H9 (cell line): ENCODE measurements at regions not wholly inside any gene's neighbourhood (a gene's known extent, or its start where the extent isn't known, plus 50 kb on each side); places are given as distances from the start of the nearest gene placed in this dataset.

Source experiments
- DNase-seq: peaks from one replicate; pipeline ENCODE4 v3.0.0-alpha.2; 2017
- H2AFZ ChIP-seq: one replicate; pipeline ENCODE4 v1.6.1; 2013; ENCODE audit warnings: mild to moderate bottlenecking, low read length, control low read depth, moderate library complexity
- H2AK5ac ChIP-seq: 2 replicates; pipeline ENCODE4 v1.6.1; 2013; ENCODE audit warnings: low read length, control low read depth, mixed read lengths; ENCODE audit not compliant: insufficient read length
- H2BK120ac ChIP-seq: one replicate; pipeline ENCODE4 v1.6.1; 2013; ENCODE audit warnings: low read depth, mild to moderate bottlenecking, low read length, control low read depth, inconsistent platforms; ENCODE audit not compliant: poor library complexity, severe bottlenecking
- H2BK12ac ChIP-seq: 2 replicates; pipeline ENCODE4 v1.6.1; 2013; ENCODE audit warnings: low read length, control low read depth, mixed read lengths, low read depth; ENCODE audit not compliant: insufficient read length
- H2BK15ac ChIP-seq: 2 replicates; pipeline ENCODE4 v1.6.1; 2013; ENCODE audit warnings: low read depth, low read length, control low read depth
- H2BK20ac ChIP-seq: one replicate; pipeline ENCODE4 v1.6.1; 2013; ENCODE audit warnings: low read depth, mild to moderate bottlenecking, low read length, control low read depth, inconsistent platforms; ENCODE audit not compliant: poor library complexity, severe bottlenecking
- H2BK5ac ChIP-seq: 2 replicates; pipeline ENCODE4 v1.6.1; 2013; ENCODE audit warnings: low read length, control low read depth, mixed read lengths; ENCODE audit not compliant: insufficient read length
- H3K14ac ChIP-seq: 2 replicates; pipeline ENCODE4 v1.6.1; 2013; ENCODE audit warnings: low read length, control low read depth; ENCODE audit not compliant: insufficient read depth
- H3K18ac ChIP-seq: 2 replicates; pipeline ENCODE4 v1.6.1; 2013; ENCODE audit warnings: low read depth, mild to moderate bottlenecking, mixed read lengths, low read length, control low read depth; ENCODE audit not compliant: insufficient read length
- H3K23ac ChIP-seq: 2 replicates; pipeline ENCODE4 v1.6.1; 2013; ENCODE audit warnings: low read length, control low read depth, mixed read lengths, low read depth; ENCODE audit not compliant: insufficient read length
- H3K23me2 ChIP-seq: 2 replicates; pipeline ENCODE4 v1.6.1; 2013; ENCODE audit warnings: low read depth, mild to moderate bottlenecking, mixed read lengths, low read length, control low read depth; ENCODE audit not compliant: insufficient read length, poor library complexity, severe bottlenecking
- H3K27ac ChIP-seq: 2 replicates; pipeline ENCODE4 v1.5.1; 2013; ENCODE audit warnings: low read length, control low read depth, mixed read lengths, low read depth; ENCODE audit not compliant: insufficient read length
- H3K27me3 ChIP-seq: 2 replicates; pipeline ENCODE4 v1.6.1; 2013; ENCODE audit warnings: low read length, control low read depth, inconsistent platforms; ENCODE audit not compliant: insufficient read depth
- H3K4ac ChIP-seq: 2 replicates; pipeline ENCODE4 v1.6.1; 2013; ENCODE audit warnings: low read depth, mild to moderate bottlenecking, control low read depth, inconsistent platforms, low read length, moderate library complexity
- H3K4me1 ChIP-seq: 2 replicates; pipeline ENCODE4 v1.6.1; 2013; ENCODE audit warnings: low read length, control low read depth, inconsistent platforms; ENCODE audit not compliant: insufficient read depth
- H3K4me2 ChIP-seq: 2 replicates; pipeline ENCODE4 v1.6.1; 2013; ENCODE audit warnings: low read length, control low read depth, mixed read lengths; ENCODE audit not compliant: insufficient read length, insufficient read depth
- H3K56ac ChIP-seq: 2 replicates; pipeline ENCODE4 v1.6.1; 2013; ENCODE audit warnings: low read depth, mild to moderate bottlenecking, mixed read lengths, low read length, control low read depth; ENCODE audit not compliant: insufficient read length
- H3K79me1 ChIP-seq: 2 replicates; pipeline ENCODE4 v1.6.1; 2013; ENCODE audit warnings: low read depth, mild to moderate bottlenecking, moderate library complexity, low read length, control low read depth, inconsistent platforms; ENCODE audit not compliant: insufficient read depth, poor library complexity, severe bottlenecking
- H3K79me2 ChIP-seq: 2 replicates; pipeline ENCODE4 v1.6.1; 2013; ENCODE audit warnings: low read length, control low read depth, inconsistent platforms; ENCODE audit not compliant: insufficient read depth
- H3K9ac ChIP-seq: 2 replicates; pipeline ENCODE4 v1.6.1; 2013; ENCODE audit warnings: low read length, control low read depth, mixed read lengths; ENCODE audit not compliant: insufficient read length; ENCODE audit errors: extremely low read depth
- H3K9me3 ChIP-seq: one replicate; pipeline ENCODE4 v1.6.1; 2013; ENCODE audit warnings: low read depth, low read length, inconsistent platforms; ENCODE audit not compliant: control insufficient read depth
- H3T11ph ChIP-seq: one replicate; pipeline ENCODE4 v1.6.1; 2013; ENCODE audit warnings: mild to moderate bottlenecking, low read length, control low read depth, inconsistent platforms
- H4K20me1 ChIP-seq: one replicate; pipeline ENCODE4 v1.6.1; 2013; ENCODE audit not compliant: control insufficient read depth, insufficient read length, insufficient read depth
- H4K5ac ChIP-seq: 2 replicates; pipeline ENCODE4 v1.6.1; 2013; ENCODE audit warnings: low read depth, mild to moderate bottlenecking, mixed read lengths, low read length, control low read depth; ENCODE audit not compliant: insufficient read length
- H4K8ac ChIP-seq: replicated peaks from 2 replicates; pipeline ENCODE4 v1.6.1; 2013; ENCODE audit warnings: low read length, control low read depth, mixed read lengths, low read depth; ENCODE audit not compliant: insufficient read length
- H4K91ac ChIP-seq: 2 replicates; pipeline ENCODE4 v1.6.1; 2013; ENCODE audit warnings: low read depth, mild to moderate bottlenecking, moderate library complexity, mixed read lengths, low read length, control low read depth; ENCODE audit not compliant: insufficient read length
- H3K27ac Mint-ChIP-seq, 3 experiments: 2 replicates in 2 of 3; 3 replicates in 1 of 3; pipeline ENCODE4 v1.8.0; 2020 to 2021; ENCODE audit warnings: mixed read lengths in 3 of 3, mild to moderate bottlenecking in 1 of 3, moderate library complexity in 1 of 3
- H3K27me3 Mint-ChIP-seq: 2 replicates; pipeline ENCODE4 v1.8.0; 2021; ENCODE audit warnings: low read depth, mild to moderate bottlenecking, moderate library complexity, mixed read lengths
- H3K36me3 Mint-ChIP-seq, 3 experiments: 2 replicates in 2 of 3; 3 replicates in 1 of 3; pipeline ENCODE4 v1.8.0; 2020 to 2021; ENCODE audit warnings: low read depth in 3 of 3, mixed read lengths in 3 of 3; ENCODE audit not compliant: insufficient read depth in 1 of 3
- H3K4me1 Mint-ChIP-seq, 2 experiments: 2 replicates each; pipeline ENCODE4 v1.8.0; 2020; ENCODE audit warnings: mixed read lengths in 2 of 2
- H3K4me3 Mint-ChIP-seq, 2 experiments: 2 replicates in 1 of 2; 3 replicates in 1 of 2; pipeline ENCODE4 v1.8.0; 2020 to 2021; ENCODE audit warnings: mild to moderate bottlenecking in 2 of 2, mixed read lengths in 2 of 2, moderate library complexity in 1 of 2
- H3K9me3 Mint-ChIP-seq, 2 experiments: 2 replicates in 1 of 2; 3 replicates in 1 of 2; pipeline ENCODE4 v1.8.0; 2020; ENCODE audit warnings: mild to moderate bottlenecking in 2 of 2, mixed read lengths in 2 of 2, moderate library complexity in 1 of 2
- CTCF ChIP-seq: fragments of 200-600 bp; sonication (generic); conservative IDR thresholded peaks from 3 replicates; pipeline ENCODE4 v1.8.0; 2021; ENCODE audit warnings: antibody characterized with exemption, mild to moderate bottlenecking
- WGBS: extraction: QIAGEN DNeasy Blood & Tissue Kit; methylation state at CpG from one replicate; pipeline ENCODE4 v1.1.7; 2013; ENCODE audit warnings: missing lambda C conversion rate, low lambda C conversion rate, mixed read lengths; ENCODE audit not compliant: insufficient read length; ENCODE audit errors: extremely low coverage; 5-methylcytosine and 5-hydroxymethylcytosine counted together

GRCh38 chr12:130029151-130029550, 125.3 kb upstream of the TMEM132D start:
- Histone ChIP-seq H2BK20ac (no peak overlapping the region), H2BK15ac (no peak overlapping the region), H2BK120ac (no peak overlapping the region), H3K4me2 (no peak overlapping the region), H3K9me3 (no peaks in the 10 kb centered on the region), H3K27me3 (no peaks in the 10 kb centered on the region; the same call in 1 of the 2 replicates), H3K23me2 (no peaks in the 10 kb centered on the region), H2BK5ac (no peak overlapping the region), H3K4me1 (no peaks in the 10 kb centered on the region), H2AK5ac (no peak overlapping the region), H3K9ac (no peak overlapping the region), H3K56ac (no peak overlapping the region), H3K23ac (no peak overlapping the region), H4K91ac (no peak overlapping the region), H4K8ac (no peak overlapping the region), H3K79me2 (no peaks in the 10 kb centered on the region), H3K27ac (no peak overlapping the region), H2BK12ac (no peak overlapping the region), H4K5ac (no peak overlapping the region), H3K79me1 (no peaks in the 10 kb centered on the region), H3K4ac (no peak overlapping the region), H3T11ph (no peak overlapping the region), H3K14ac (no peak overlapping the region), H3K18ac (no peak overlapping the region), H2AFZ (no peak overlapping the region), H4K20me1 (no peaks in the 10 kb centered on the region)
- H3K36me3 Mint-ChIP-seq = no peaks in the 10 kb centered on the region
- TF ChIP-seq CTCF = no peak
- DNase-seq = no peak
- H3K4me1 Mint-ChIP-seq = no peaks in the 10 kb centered on the region; a peak in 1 of 4 replicates
- H3K27ac Mint-ChIP-seq = no peak overlapping the region
- H3K4me3 Mint-ChIP-seq = no peak overlapping the region
- WGBS = no CpG with 5 or more reads among the region's 13 CpGs
- no peaks in the 10 kb centered on the region for H3K9me3 Mint-ChIP-seq
- peaks cover 84% of the 10 kb centered on the region for H3K27me3 Mint-ChIP-seq
